Ascending aorta (tissue), 2 donors: ENCODE measurements at regions not wholly inside any gene's neighbourhood (a gene's known extent, or its start where the extent isn't known, plus 50 kb on each side); places are given as distances from the start of the nearest gene placed in this dataset.

Experiments used
- DNase-seq, 2 donors: peaks; one replicate each; pipeline ENCODE4 v3.0.0-alpha.2; 2019; ENCODE audit warnings: low spot score in 2 of 2
- H3K27ac ChIP-seq, 2 donors: fragments of 200-600 bp; sonication (generic); one replicate each; pipeline ENCODE4 v1.5.1; 2016 to 2017; ENCODE audit warnings: mild to moderate bottlenecking in 1 of 2
- H3K27me3 ChIP-seq: fragments of 200-600 bp; sonication (generic); one replicate; pipeline ENCODE4 v1.5.1; 2017
- H3K36me3 ChIP-seq, 2 donors: fragments of 200-600 bp; sonication (generic); one replicate each; pipeline ENCODE4 v1.5.1; 2016
- H3K4me1 ChIP-seq, 2 donors: fragments of 200-600 bp; sonication (generic); one replicate each; pipeline ENCODE4 v1.5.1; 2016 to 2017; ENCODE audit warnings: mild to moderate bottlenecking in 1 of 2
- H3K4me3 ChIP-seq, 2 donors: fragments of 200-600 bp; sonication (generic); one replicate each; pipeline ENCODE4 v1.5.1; 2016 to 2017; ENCODE audit warnings: mild to moderate bottlenecking in 1 of 2
- H3K9me3 ChIP-seq, 2 donors: fragments of 200-600 bp; sonication (generic); one replicate each; pipeline ENCODE4 v1.5.1; 2016
- intact Hi-C: fragments of 100-400 bp; cut with DNase I; formaldehyde crosslinking; loops from one replicate; pipeline ENCODE4 v1.15.1; 2023
- TF ChIP-seq, protein P1 (sequence below), 3 experiments: fragments of 200-600 bp in 2 of 3; fragments of 450-650 bp in 1 of 3; sonication (generic) in 2 of 3; IDR thresholded peaks; one replicate each; pipeline ENCODE4 v1.5.1; 2016 to 2019; ENCODE audit warnings: antibody characterized with exemption in 3 of 3, mild to moderate bottlenecking in 1 of 3, moderate library complexity in 1 of 3

DNA sequence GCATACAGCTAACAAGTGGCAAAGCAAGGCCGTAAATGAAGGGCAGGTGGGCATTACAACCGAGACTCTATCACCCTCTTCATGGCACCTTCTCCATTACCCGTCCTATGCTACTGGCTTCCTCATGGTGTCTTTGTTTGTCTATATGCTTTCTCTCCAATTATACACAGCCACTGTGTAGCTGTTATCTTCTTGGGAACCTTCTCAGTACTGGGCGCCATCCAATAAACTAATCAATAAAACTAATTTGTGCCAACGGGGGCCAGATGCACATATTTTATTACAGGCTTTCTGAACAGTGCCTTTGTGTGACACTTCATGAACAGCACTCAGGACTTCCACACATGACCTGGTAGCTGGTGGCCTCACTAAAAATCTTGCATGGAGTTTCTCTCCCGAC, 149.8 kb upstream of the PCSK2 start:
- Histone ChIP-seq H3K36me3 (no peaks in the 10 kb centered on the region), H3K27me3 (no peaks in the 10 kb centered on the region), H3K27ac (no peak overlapping the region), H3K4me3 (no peak overlapping the region), H3K4me1 (no peaks in the 10 kb centered on the region), H3K9me3 (no peaks in the 10 kb centered on the region)
- TF ChIP-seq, protein P1, sequence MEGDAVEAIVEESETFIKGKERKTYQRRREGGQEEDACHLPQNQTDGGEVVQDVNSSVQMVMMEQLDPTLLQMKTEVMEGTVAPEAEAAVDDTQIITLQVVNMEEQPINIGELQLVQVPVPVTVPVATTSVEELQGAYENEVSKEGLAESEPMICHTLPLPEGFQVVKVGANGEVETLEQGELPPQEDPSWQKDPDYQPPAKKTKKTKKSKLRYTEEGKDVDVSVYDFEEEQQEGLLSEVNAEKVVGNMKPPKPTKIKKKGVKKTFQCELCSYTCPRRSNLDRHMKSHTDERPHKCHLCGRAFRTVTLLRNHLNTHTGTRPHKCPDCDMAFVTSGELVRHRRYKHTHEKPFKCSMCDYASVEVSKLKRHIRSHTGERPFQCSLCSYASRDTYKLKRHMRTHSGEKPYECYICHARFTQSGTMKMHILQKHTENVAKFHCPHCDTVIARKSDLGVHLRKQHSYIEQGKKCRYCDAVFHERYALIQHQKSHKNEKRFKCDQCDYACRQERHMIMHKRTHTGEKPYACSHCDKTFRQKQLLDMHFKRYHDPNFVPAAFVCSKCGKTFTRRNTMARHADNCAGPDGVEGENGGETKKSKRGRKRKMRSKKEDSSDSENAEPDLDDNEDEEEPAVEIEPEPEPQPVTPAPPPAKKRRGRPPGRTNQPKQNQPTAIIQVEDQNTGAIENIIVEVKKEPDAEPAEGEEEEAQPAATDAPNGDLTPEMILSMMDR (IDR thresholded peaks at IDR 0.05): no peak
- DNase-seq: no peak
- intact Hi-C loops: no loop called here

DNA sequence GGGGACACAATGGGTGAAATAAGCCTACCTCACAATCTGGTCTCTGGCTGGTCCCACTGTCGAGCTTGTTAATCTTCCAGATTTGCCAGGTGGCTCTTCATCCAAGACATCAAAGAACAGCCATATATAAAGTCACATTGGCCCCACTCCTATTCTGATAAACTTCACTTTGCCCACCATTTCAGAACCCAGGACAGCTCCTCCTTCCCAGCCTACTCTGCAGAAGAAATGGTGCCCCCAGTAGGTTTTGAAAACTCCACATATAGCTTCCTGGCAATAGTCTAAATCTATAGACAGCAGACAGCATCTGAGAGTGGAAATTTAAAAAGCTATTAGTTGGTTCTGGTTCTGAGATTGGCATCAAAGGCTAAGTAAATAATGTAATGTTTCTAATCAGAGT, 143.1 kb upstream of the PCSK2 start:
- intact Hi-C loops: no loop called here
- no peak overlapping the region for H3K27ac ChIP-seq
- TF ChIP-seq, protein P1 (IDR thresholded peaks at IDR 0.05): no peak
- H3K27me3 ChIP-seq: no peaks in the 10 kb centered on the region
- no peaks in the 10 kb centered on the region for H3K9me3 ChIP-seq
- H3K4me1 ChIP-seq: no peaks in the 10 kb centered on the region
- no peak overlapping the region for H3K4me3 ChIP-seq
- H3K36me3 ChIP-seq: no peaks in the 10 kb centered on the region
- no peak for DNase-seq

DNA sequence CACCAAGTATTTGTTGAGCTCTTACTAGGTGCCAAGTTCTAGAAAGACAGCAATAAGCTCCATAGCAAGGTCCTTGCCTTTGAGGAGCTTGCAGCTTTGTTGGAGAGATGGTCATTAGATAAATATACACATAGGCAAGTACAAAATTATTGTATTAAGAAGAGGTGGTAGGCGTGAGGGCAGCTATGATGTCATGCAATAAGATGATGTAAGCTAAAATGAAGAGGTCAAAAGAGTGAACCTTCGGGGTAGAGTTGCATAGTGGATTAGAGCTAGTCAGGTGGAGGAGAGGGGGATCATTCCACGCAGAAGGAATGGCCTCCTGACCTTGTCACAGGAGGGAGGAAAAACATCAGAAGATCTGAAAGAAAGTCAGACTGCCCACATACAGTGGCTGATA, 141.9 kb upstream of the PCSK2 start:
- no peaks in the 10 kb centered on the region for H3K36me3 ChIP-seq
- H3K27me3 ChIP-seq: no peaks in the 10 kb centered on the region
- H3K4me3 ChIP-seq: no peak overlapping the region
- TF ChIP-seq, protein P1 (IDR thresholded peaks at IDR 0.05): no peak
- H3K9me3 ChIP-seq: no peaks in the 10 kb centered on the region
- H3K27ac ChIP-seq: no peak overlapping the region
- no peaks in the 10 kb centered on the region for H3K4me1 ChIP-seq
- no peak for DNase-seq
- intact Hi-C loops: no loop called here

DNA sequence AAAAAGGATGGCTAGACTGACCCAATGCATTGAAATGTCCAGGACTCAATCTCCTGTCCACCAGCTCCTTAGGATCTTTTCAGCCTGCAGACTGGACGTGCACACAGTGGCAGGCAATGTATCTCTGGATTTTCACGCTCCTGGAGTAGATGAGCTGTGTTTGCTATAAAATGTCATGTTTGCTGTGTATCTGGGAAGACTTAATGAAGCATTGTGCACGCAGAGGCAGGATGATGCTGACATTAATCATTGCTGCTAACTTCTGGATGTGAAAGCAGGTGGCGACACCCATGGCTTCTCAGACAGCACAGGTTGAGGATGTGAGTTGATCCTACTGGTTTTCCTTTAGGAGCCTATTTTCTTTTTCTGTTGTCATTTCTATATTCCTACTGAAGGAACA, 133.1 kb upstream of the PCSK2 start:
- Histone ChIP-seq H3K4me1 (no peaks in the 10 kb centered on the region), H3K9me3 (no peaks in the 10 kb centered on the region), H3K27ac (no peak overlapping the region), H3K27me3 (no peaks in the 10 kb centered on the region), H3K4me3 (no peak overlapping the region), H3K36me3 (no peaks in the 10 kb centered on the region)
- TF ChIP-seq, protein P1 (IDR thresholded peaks at IDR 0.05): no peak
- intact Hi-C loops: no loop called here
- DNase-seq: no peak

DNA sequence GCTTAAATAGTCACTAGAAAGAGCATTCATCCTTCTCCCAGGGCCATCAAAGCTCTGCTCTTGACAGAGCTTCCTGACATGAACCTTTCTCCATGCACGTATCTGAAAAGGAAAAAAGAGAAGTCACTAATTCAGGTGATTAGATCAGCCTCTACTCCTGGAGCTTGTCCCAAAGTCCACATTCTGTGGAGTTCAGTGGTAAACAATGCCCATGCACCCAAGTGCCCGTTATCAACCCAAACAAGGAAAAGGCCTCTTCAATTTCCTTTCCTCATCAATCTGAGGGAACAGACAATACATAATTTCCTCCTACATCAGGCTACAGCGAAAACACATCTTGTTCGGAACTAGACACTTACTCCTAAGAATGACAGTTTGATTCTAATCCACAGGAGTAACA, 129.2 kb upstream of the PCSK2 start:
- H3K27ac ChIP-seq: no peak overlapping the region
- H3K27me3 ChIP-seq: no peaks in the 10 kb centered on the region
- TF ChIP-seq, protein P1 (IDR thresholded peaks at IDR 0.05): no peak
- no peaks in the 10 kb centered on the region for H3K4me1 ChIP-seq
- H3K4me3 ChIP-seq: no peak overlapping the region
- no peaks in the 10 kb centered on the region for H3K36me3 ChIP-seq
- no peaks in the 10 kb centered on the region for H3K9me3 ChIP-seq
- no peak for DNase-seq
- intact Hi-C loops: no loop called here

DNA sequence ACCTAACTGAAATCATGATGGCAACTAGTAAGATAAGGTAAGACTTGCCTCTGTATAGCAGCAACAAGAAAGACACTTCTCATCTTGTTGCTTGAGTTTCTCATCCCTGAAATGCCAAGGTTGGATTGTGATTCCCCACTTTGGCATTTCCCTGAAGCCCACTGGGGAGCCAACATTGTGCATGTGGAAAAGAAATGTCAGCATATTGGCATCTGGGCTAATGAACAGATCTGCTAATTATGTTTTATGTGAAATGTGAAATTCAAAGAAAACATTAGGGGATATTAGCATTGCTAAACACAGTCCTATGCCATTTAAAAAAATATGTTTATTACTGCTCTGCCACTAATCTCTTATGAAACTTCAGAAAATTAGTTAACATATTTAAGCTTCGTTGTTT, 126.3 kb upstream of the PCSK2 start:
- Histone ChIP-seq H3K36me3 (no peaks in the 10 kb centered on the region), H3K9me3 (no peaks in the 10 kb centered on the region), H3K27me3 (no peaks in the 10 kb centered on the region), H3K4me3 (no peak overlapping the region), H3K27ac (no peak overlapping the region), H3K4me1 (no peaks in the 10 kb centered on the region)
- TF ChIP-seq, protein P1 (IDR thresholded peaks at IDR 0.05): no peak
- intact Hi-C loops: no loop called here
- DNase-seq: no peak
